CD14-positive monocyte (primary cell): ENCODE measurements at regions not wholly inside any gene's neighbourhood (a gene's known extent, or its start where the extent isn't known, plus 50 kb on each side); places are given as distances from the start of the nearest gene placed in this dataset.

Experiments used
- DNase-seq, 3 donors: peaks; one replicate each; pipeline ENCODE4 v3.0.0-alpha.2; 2011 to 2022
- H2AFZ ChIP-seq: 2 replicates; pipeline ENCODE4 v1.6.0; 2012; ENCODE audit warnings: mild to moderate bottlenecking, low read depth, low read length, inconsistent platforms; ENCODE audit not compliant: insufficient read depth, poor library complexity, severe bottlenecking
- H3K27ac ChIP-seq, 2 donors: 1 replicate in 1 of 2; 2 replicates in 1 of 2; pipeline ENCODE4 v1.5.1; 2012 to 2013; ENCODE audit warnings: low read length in 2 of 2, control low read depth in 1 of 2, inconsistent platforms in 1 of 2, low read depth in 1 of 2, mild to moderate bottlenecking in 1 of 2
- H3K27me3 ChIP-seq, 2 donors: one replicate each; pipeline versions ENCODE4 v1.6.0 to v1.6.1; 2011 to 2013; ENCODE audit warnings: low read length in 2 of 2; ENCODE audit not compliant: control insufficient read depth in 2 of 2, insufficient read depth in 2 of 2
- H3K36me3 ChIP-seq, 2 donors: replicated peaks in 1 of 2; 1 replicate in 1 of 2; 2 replicates in 1 of 2; pipeline versions ENCODE4 v1.5.1 to v1.6.1; 2012 to 2013; ENCODE audit warnings: low read length in 2 of 2, control low read depth in 1 of 2, inconsistent platforms in 1 of 2, mild to moderate bottlenecking in 1 of 2; ENCODE audit not compliant: insufficient read depth in 2 of 2, control insufficient read depth in 1 of 2
- H3K4me1 ChIP-seq, 2 donors: 1 replicate in 1 of 2; 2 replicates in 1 of 2; pipeline versions ENCODE4 v1.5.1 to v1.6.1; 2012 to 2013; ENCODE audit warnings: low read length in 2 of 2, control low read depth in 1 of 2, inconsistent platforms in 1 of 2, mild to moderate bottlenecking in 1 of 2, moderate library complexity in 1 of 2; ENCODE audit not compliant: insufficient read depth in 2 of 2, control insufficient read depth in 1 of 2
- H3K4me2 ChIP-seq: replicated peaks from 2 replicates; pipeline ENCODE3; 2012; ENCODE audit warnings: low read length, moderate library complexity, mild to moderate bottlenecking; ENCODE audit not compliant: poor library complexity, severe bottlenecking; ENCODE audit errors: extremely low read depth
- H3K4me3 ChIP-seq, 3 experiments: fragments of 200-600 bp in 1 of 3; sonication (generic) in 1 of 3; replicated peaks in 1 of 3; 1 replicate in 2 of 3; 2 replicates in 1 of 3; pipeline ENCODE4 v1.5.1; 2011 to 2013; ENCODE audit warnings: low read length in 3 of 3, mild to moderate bottlenecking in 3 of 3, control low read depth in 2 of 3, low read depth in 2 of 3, inconsistent platforms in 1 of 3, moderate library complexity in 1 of 3
- H3K79me2 ChIP-seq: 2 replicates; pipeline ENCODE4 v1.6.0; 2012; ENCODE audit warnings: mild to moderate bottlenecking, control low read depth, inconsistent platforms, low read length, moderate library complexity; ENCODE audit not compliant: insufficient read depth
- H3K9ac ChIP-seq: 2 replicates; pipeline ENCODE4 v1.6.0; 2017; ENCODE audit warnings: low read length, mild to moderate bottlenecking; ENCODE audit not compliant: insufficient read depth, poor library complexity, severe bottlenecking
- H3K9me3 ChIP-seq, 2 donors: replicated peaks in 1 of 2; 1 replicate in 1 of 2; 2 replicates in 1 of 2; pipeline versions ENCODE4 v1.5.1 to v1.6.1; 2012 to 2013; ENCODE audit warnings: low read length in 2 of 2, control low read depth in 1 of 2; ENCODE audit not compliant: control insufficient read depth in 1 of 2, insufficient read depth in 1 of 2
- H4K20me1 ChIP-seq: 2 replicates; pipeline ENCODE4 v1.6.0; 2012; ENCODE audit warnings: mild to moderate bottlenecking, low read length, control low read depth, moderate library complexity; ENCODE audit not compliant: insufficient read depth
- H3K27ac Mint-ChIP-seq, 7 donors: one replicate each; pipeline ENCODE4 v1.8.0; 2020; ENCODE audit warnings: mild to moderate bottlenecking in 7 of 7, mixed read lengths in 7 of 7, moderate library complexity in 6 of 7, inconsistent platforms in 2 of 7
- H3K27me3 Mint-ChIP-seq, 3 donors: one replicate each; pipeline ENCODE4 v1.8.0; 2021 to 2022; ENCODE audit warnings: low read depth in 3 of 3, mild to moderate bottlenecking in 3 of 3, mixed read lengths in 3 of 3, moderate library complexity in 3 of 3, inconsistent platforms in 1 of 3
- H3K36me3 Mint-ChIP-seq, 2 donors: one replicate each; pipeline ENCODE4 v1.8.0; 2020; ENCODE audit warnings: mixed read lengths in 2 of 2, inconsistent platforms in 1 of 2, mild to moderate bottlenecking in 1 of 2
- H3K4me1 Mint-ChIP-seq: one replicate; pipeline ENCODE4 v1.8.0; 2020; ENCODE audit warnings: mild to moderate bottlenecking, mixed read lengths
- H3K4me3 Mint-ChIP-seq, 2 donors: one replicate each; pipeline ENCODE4 v1.8.0; 2020; ENCODE audit warnings: mild to moderate bottlenecking in 2 of 2, mixed read lengths in 2 of 2, moderate library complexity in 1 of 2
- H3K9me3 Mint-ChIP-seq, 7 donors: one replicate each; pipeline ENCODE4 v1.8.0; 2020 to 2022; ENCODE audit warnings: mixed read lengths in 7 of 7, mild to moderate bottlenecking in 6 of 7, moderate library complexity in 6 of 7, inconsistent platforms in 2 of 7
- WGBS: methylation state at CpG from one replicate; pipeline ENCODE4 v1.1.5; 2013; ENCODE audit warnings: missing lambda C conversion rate; ENCODE audit not compliant: insufficient coverage; 5-methylcytosine and 5-hydroxymethylcytosine counted together
- intact Hi-C, 2 donors: fragments of 100-400 bp; cut with micrococcal nuclease; formaldehyde crosslinking; loops; one replicate each; pipeline versions ENCODE4 v1.15.0 to v1.15.1; 2023
- TF ChIP-seq, protein P1 (sequence below): fragments of 200-600 bp; IDR thresholded peaks from one replicate; pipeline ENCODE4 v1.8.0; 2022; ENCODE audit warnings: antibody characterized with exemption, mild to moderate bottlenecking

DNA sequence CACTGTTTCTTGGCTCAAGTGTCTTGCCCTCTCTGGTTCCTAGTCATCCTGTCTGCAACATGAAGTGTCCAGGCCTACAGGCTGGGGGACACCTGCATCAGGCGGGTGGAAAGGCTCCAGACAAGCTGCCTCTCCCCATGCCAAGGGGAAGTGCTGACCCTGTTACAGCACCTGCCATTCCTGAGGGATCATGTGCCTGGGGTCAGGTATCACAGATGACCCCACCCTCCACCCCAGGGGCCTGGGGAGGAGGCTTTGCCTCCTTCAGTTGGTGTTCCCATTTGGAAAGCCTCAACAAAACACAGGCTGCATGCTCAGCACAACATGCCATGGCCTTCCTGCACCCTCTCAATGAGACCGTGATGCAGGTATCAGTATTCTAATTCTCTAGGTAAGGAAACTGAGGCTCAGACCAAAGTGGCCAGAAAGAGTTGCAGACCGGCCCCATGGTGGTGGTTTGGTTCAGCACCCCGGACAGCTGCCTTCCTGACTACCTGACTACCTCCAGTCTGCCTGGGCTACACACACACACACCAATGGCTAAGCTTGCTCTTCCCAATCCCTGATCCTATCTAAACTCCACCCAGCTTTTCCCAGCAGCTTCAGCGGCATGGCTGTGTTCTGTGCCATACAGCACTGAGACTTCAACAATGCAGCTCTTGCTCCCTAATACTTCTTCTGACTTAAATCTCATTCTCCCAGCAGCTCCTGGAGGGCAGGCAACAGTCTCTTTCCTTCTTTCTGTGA lies 69.7 kb upstream of the LINGO1 start:
- no peaks in the 10 kb centered on the region for H3K36me3 Mint-ChIP-seq
- Histone ChIP-seq H4K20me1 (no peaks in the 10 kb centered on the region), H3K9ac (no peak overlapping the region), H2AFZ (no peak overlapping the region), H3K79me2 (no peaks in the 10 kb centered on the region), H3K36me3 (no peaks in the 10 kb centered on the region), H3K27ac (no peak overlapping the region), H3K4me1 (no peaks in the 10 kb centered on the region), H3K27me3 (no peaks in the 10 kb centered on the region), H3K9me3 (no peaks in the 10 kb centered on the region), H3K4me3 (no peak overlapping the region), H3K4me2 (no peak overlapping the region)
- H3K4me3 Mint-ChIP-seq: no peak overlapping the region
- H3K27ac Mint-ChIP-seq: no peak overlapping the region
- 42% methylated on average over 5 of the region's 5 CpGs for WGBS
- H3K4me1 Mint-ChIP-seq: no peaks in the 10 kb centered on the region
- intact Hi-C loops: no loop called here
- TF ChIP-seq, protein P1, sequence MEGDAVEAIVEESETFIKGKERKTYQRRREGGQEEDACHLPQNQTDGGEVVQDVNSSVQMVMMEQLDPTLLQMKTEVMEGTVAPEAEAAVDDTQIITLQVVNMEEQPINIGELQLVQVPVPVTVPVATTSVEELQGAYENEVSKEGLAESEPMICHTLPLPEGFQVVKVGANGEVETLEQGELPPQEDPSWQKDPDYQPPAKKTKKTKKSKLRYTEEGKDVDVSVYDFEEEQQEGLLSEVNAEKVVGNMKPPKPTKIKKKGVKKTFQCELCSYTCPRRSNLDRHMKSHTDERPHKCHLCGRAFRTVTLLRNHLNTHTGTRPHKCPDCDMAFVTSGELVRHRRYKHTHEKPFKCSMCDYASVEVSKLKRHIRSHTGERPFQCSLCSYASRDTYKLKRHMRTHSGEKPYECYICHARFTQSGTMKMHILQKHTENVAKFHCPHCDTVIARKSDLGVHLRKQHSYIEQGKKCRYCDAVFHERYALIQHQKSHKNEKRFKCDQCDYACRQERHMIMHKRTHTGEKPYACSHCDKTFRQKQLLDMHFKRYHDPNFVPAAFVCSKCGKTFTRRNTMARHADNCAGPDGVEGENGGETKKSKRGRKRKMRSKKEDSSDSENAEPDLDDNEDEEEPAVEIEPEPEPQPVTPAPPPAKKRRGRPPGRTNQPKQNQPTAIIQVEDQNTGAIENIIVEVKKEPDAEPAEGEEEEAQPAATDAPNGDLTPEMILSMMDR: no peak
- no peaks in the 10 kb centered on the region for H3K9me3 Mint-ChIP-seq
- peaks cover 4 to 10% (median 7%) of the 10 kb centered on the region in 3 donors for H3K27me3 Mint-ChIP-seq
- DNase-seq: no peak

DNA sequence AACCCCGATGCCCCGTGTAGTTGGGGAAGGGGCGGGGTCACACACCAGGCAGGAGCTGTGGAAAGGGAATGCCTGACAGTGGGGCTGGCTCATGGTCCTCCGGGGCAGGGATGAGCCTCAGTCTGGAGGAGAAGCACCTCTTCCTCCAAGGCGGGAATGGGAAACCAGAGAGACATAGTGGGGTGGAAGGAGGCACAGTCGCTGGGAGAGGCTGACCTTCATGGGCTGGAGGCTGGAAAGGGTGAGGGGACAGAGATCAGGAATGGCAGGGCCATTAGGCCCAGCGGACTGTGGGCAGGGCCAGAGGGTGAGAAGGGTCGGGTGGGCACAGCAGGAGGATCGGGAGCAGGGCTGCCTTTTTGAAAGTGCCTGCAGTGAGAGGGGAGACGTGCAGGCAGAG lies 65.8 kb upstream of the LINGO1 start:
- peaks cover 4 to 12% (median 10%) of the 10 kb centered on the region in 3 donors for H3K27me3 Mint-ChIP-seq
- Histone ChIP-seq H3K27ac (no peak overlapping the region), H3K27me3 (no peaks in the 10 kb centered on the region), H3K9ac (no peak overlapping the region), H2AFZ (no peak overlapping the region), H3K36me3 (no peaks in the 10 kb centered on the region), H4K20me1 (no peaks in the 10 kb centered on the region), H3K79me2 (no peaks in the 10 kb centered on the region), H3K9me3 (no peaks in the 10 kb centered on the region), H3K4me3 (no peak overlapping the region), H3K4me1 (no peaks in the 10 kb centered on the region), H3K4me2 (no peak overlapping the region)
- no peaks in the 10 kb centered on the region for H3K9me3 Mint-ChIP-seq
- no peaks in the 10 kb centered on the region for H3K4me1 Mint-ChIP-seq
- no peak overlapping the region for H3K4me3 Mint-ChIP-seq
- TF ChIP-seq, protein P1: no peak
- H3K36me3 Mint-ChIP-seq: no peaks in the 10 kb centered on the region
- WGBS: 57% methylated on average over 9 of the region's 10 CpGs
- intact Hi-C loops: no loop called here
- no peak overlapping the region for H3K27ac Mint-ChIP-seq
- DNase-seq: no peak
